ENCODE measurements at regions not wholly inside any gene's neighbourhood (a gene's known extent, or its start where the extent isn't known, plus 50 kb on each side); places are given as distances from the start of the nearest gene placed in this dataset.

GRCh38 chr10:126783806-126784557 lies 113.5 kb upstream of the C10orf90 start:
- no peak for DNase-seq

GRCh38 chr10:126787201-126787600 lies 116.7 kb upstream of the C10orf90 start:
- no peak for DNase-seq

GRCh38 chr10:126795318-126795717 lies 109.9 kb upstream of the DOCK1 start:
- DNase-seq: no peak

GRCh38 chr10:126798649-126799048 lies 106.6 kb upstream of the DOCK1 start:
- no peak for DNase-seq

- no peak for DNase-seq
Observed at GRCh38 chr10:126803394-126803793, 101.8 kb upstream of the DOCK1 start.

DNA sequence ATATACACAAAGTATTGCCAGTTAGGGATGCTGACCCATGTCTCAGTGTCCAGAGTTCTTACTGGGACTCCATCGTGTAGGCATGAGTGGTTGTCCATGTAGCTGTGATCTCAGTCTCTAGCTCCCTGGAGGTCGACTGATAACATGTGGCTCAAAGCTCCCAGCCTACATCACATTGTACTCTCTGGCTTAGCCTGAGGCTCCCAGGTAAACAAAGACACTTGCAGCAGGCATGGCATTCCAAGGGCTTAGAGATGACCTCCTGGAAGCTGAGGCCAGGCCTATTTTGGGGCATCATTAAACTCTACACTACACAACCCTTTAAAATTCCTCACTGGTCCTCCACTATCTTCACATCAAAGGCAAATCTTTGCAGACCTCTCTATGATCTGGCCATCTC lies 100.8 kb upstream of the DOCK1 start:
- no peak for DNase-seq

- no peak for DNase-seq
Observed at GRCh38 chr10:126806498-126806897, 98.7 kb upstream of the DOCK1 start.

DNA sequence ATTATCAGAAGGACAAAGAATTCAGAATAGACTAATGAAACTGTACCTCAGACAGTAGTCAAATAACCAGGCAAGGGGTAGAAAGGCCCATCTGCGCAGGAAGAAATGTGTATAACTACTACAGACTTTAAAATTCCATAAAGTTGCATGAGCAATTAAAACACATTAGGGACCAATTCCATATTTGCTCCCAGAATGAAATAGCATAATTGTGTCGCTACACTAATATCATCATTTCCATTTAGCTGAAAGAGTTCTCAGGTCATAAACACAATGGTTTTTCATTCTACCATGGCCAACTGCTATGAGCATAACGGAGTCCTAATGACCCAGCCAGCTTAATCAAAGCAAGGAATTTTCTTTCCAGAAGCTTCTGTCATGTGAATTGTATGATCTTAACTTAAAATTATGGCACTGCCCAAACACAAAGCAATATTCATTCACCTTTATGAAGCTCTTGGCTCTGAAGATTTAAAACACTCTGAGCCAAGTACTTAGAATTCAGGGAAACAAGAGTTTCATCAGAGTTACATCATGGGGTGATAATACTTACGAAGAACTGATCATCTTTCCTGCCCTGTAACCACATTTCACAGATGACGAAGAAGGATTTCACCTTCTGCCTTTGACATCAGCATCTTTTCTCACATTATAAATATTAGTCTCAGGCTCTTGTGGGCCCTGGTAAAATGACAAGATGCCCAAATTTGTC lies 98.1 kb upstream of the DOCK1 start:
- DNase-seq: no peak

- DNase-seq: no peak
Observed at GRCh38 chr10:126808103-126808502, 97.1 kb upstream of the DOCK1 start.

DNA sequence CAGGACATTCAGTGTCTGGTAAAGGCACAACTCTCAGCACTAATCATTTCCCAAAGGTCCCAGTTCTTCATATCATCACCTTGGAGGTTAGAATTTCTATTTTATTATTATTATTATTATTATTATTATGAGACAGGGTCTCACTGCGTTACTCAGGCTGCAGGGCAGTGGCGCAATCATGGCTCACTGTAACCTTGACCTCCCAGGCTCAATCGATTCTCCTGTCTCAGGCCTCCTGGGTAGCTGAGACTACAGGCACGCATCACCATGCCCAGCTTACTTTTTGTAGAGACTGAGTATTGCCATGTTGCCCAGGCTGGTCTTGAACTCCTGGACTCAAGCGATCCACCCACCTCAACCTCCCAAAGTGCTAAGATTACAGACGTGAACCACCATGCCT lies 91.8 kb upstream of the DOCK1 start:
- DNase-seq: no peak

DNA sequence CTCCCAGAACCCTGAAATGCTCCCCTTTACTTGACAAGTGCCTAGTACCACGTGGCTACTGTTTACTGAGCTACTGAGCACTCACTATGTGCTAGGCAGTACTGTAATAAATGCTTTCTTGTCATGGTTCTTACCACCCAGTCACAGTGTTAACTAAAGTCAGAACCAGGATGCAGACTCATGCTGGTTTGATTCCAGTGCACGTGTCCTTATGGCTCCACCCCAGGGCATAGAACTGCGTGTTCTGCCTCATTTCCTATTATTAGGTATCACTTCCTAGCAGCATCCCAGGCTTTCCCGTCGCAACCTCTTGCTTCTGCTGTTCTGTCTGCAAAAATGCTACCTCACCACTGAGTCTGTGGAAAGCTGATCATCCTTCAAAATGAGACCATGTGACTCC lies 71.7 kb upstream of the DOCK1 start:
- DNase-seq: no peak

DNA sequence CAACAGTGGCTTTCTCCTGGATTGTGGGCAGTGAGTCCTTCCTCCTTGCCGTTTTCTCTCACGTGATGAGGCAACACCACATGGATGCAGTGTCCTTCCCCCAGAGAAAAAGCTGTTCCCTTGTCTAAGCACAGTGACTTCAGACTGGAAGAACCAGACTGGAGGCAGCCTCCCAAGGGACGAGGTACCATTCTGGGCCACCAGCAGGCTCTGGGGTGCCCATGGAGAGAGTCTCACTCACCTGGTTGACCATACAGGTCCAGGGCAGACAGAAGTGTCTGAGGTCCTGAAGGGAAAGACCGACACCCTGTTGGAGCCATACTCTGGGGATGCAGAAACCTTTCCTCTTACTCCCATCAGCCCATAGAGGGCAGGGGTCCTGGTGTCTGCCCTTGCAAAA lies 69.2 kb upstream of the DOCK1 start:
- no peak for DNase-seq

DNA sequence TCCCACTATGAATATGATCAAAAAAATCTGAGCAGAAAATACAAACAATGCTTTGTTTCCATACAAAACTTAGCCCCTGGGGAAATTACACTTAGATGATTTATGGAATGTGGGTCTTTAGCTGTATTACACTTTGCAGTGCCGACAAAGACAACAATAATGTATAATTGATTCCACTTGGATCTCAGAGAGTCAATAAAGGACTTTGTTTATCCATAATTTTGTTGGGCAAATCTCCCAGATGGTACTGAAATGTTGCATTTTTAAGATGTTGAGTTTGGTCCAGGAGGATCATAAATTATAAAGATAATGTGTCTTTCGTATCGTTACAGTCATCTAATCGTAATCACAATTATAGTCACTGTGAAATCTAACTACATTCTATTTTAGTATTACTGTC lies 66.9 kb upstream of the DOCK1 start:
- peak; percentile 4 to 14 for DNase-seq

GRCh38 chr10:126839094-126839761 lies 66.0 kb upstream of the DOCK1 start:
- DNase-seq: peak; percentile 52 to 61

GRCh38 chr10:126840576-126841135 lies 64.6 kb upstream of the DOCK1 start:
- no peak for DNase-seq

DNA sequence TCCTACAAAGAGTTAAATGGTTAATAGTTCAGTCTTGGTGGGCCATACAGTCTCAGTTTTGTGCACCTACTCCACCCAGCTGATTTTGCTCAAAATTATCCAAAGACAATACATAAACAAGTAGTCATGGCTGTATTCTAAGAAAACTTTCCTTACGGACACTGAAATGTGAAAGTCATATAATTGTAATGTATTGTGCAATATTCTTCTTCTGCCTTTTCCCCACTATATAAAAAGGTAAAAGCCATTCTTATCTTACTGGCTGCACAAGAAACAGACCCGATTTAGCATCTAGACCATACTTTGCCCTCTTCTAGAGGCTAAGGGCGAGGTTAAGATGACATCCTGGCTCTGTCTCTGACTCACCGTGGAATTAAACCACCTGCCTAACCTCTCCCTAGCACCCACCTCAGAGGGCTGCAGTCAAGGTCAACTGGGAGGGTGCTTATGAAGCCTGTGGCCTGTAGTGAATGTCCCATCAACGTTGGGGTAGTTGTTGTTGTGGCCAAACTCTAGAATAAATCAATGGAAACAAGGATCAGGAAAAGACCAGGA lies 63.8 kb upstream of the DOCK1 start:
- DNase-seq: no peak

- no peak for DNase-seq
Observed at GRCh38 chr10:126842356-126842755, 62.9 kb upstream of the DOCK1 start.

- DNase-seq: no peak
Observed at GRCh38 chr10:126842836-126843235, 62.4 kb upstream of the DOCK1 start.

- no peak for DNase-seq
Observed at GRCh38 chr10:126843299-126843934, 61.8 kb upstream of the DOCK1 start.

DNA sequence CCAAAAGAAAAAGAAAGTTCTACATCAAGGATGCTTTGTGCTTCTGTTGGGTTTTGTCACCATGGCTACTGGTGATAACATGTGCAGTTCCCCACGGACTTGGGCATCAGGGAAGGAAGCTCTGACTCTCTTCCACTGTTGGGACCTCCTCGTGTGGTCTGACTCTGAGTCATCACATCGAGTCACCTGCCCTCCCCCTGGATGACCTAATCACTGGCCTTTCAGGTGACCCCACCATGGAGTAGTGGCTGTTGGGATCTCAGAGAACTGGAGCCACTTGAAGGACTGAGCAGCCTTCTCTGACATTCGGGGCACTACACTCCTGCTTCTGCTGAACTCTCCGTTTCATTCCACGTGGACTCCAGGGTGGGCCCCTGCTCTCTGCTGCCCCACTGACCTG lies 60.8 kb upstream of the DOCK1 start:
- no peak for DNase-seq

GRCh38 chr10:126846469-126846868 lies 58.8 kb upstream of the DOCK1 start:
- no peak for DNase-seq

GRCh38 chr10:126846959-126847358 lies 58.3 kb upstream of the DOCK1 start:
- no peak for DNase-seq
